HL-60/S4 treated with retinoic acid at 250 ng/mL for 4 days and 3 days (cell line): ENCODE measurements at regions not wholly inside any gene's neighbourhood (a gene's known extent, or its start where the extent isn't known, plus 50 kb on each side); places are given as distances from the start of the nearest gene placed in this dataset.

Experiments used
- in situ Hi-C: fragments of 300-500 bp; cut with MboI; formaldehyde crosslinking; loops from 2 replicates; pipeline ENCODE4 v1.7.0; 2022; ENCODE audit warnings: low sequenced_read_pairs

GRCh38 chr20:41888434-41888833, 270.3 kb upstream of the CHD6 start:
- in situ Hi-C loops, result no loop called here

- in situ Hi-C loops, result no loop called here
These were observed 269.3 kb upstream of the CHD6 start for GRCh38 chr20:41887500-41887899.

GRCh38 chr20:41881466-41882046, 263.4 kb upstream of the CHD6 start:
- in situ Hi-C loops, result no loop called here

GRCh38 chr20:41879123-41879522, 260.9 kb upstream of the CHD6 start:
- in situ Hi-C loops, result no loop called here

- in situ Hi-C loops, result no loop called here
These were observed 259.7 kb upstream of the CHD6 start for GRCh38 chr20:41877911-41878310.

- in situ Hi-C loops, result no loop called here
These were observed 256.5 kb upstream of the CHD6 start for GRCh38 chr20:41874658-41875057.

- in situ Hi-C loops, result no loop called here
These were observed 254.8 kb upstream of the CHD6 start for GRCh38 chr20:41872930-41873329.

- in situ Hi-C loops, result no loop called here
These were observed 252.8 kb upstream of the CHD6 start for GRCh38 chr20:41870869-41871462.

- in situ Hi-C loops, result no loop called here
These were observed 251.1 kb upstream of the CHD6 start for GRCh38 chr20:41869261-41869660.

- in situ Hi-C loops, result no loop called here
These were observed 247.8 kb upstream of the CHD6 start for GRCh38 chr20:41865938-41866337.

- in situ Hi-C loops, result no loop called here
These were observed 244.3 kb upstream of the CHD6 start for GRCh38 chr20:41862476-41862875.

GRCh38 chr20:41861772-41862422, 243.7 kb upstream of the CHD6 start:
- in situ Hi-C loops, result no loop called here

- in situ Hi-C loops, result no loop called here
These were observed 236.6 kb upstream of the CHD6 start for GRCh38 chr20:41854765-41855164.

GRCh38 chr20:41853806-41854205, 235.6 kb upstream of the CHD6 start:
- in situ Hi-C loops, result no loop called here

- in situ Hi-C loops, result no loop called here
These were observed 230.0 kb upstream of the CHD6 start for GRCh38 chr20:41848180-41848579.

GRCh38 chr20:41837669-41838224, 219.6 kb upstream of the CHD6 start:
- in situ Hi-C loops, result no loop called here

GRCh38 chr20:41833739-41834138, 215.6 kb upstream of the CHD6 start:
- in situ Hi-C loops, result no loop called here

GRCh38 chr20:41830702-41831101, 212.5 kb upstream of the CHD6 start:
- in situ Hi-C loops, result no loop called here

- in situ Hi-C loops, result no loop called here
These were observed 201.3 kb upstream of the CHD6 start for GRCh38 chr20:41819436-41819835.

GRCh38 chr20:41818991-41819390, 200.8 kb upstream of the CHD6 start:
- in situ Hi-C loops, result no loop called here

GRCh38 chr20:41818369-41818768, 200.2 kb upstream of the CHD6 start:
- in situ Hi-C loops, result no loop called here

- in situ Hi-C loops, result no loop called here
These were observed 193.3 kb upstream of the CHD6 start for GRCh38 chr20:41811456-41811855.
